Stimulated activated CD4-positive, alpha-beta T cell treated with anti-CD3 and anti-CD28 coated beads, Interleukin-4, amount 100 ng/mL, for 1 hour (primary cell): ENCODE measurements at regions not wholly inside any gene's neighbourhood (a gene's known extent, or its start where the extent isn't known, plus 50 kb on each side); places are given as distances from the start of the nearest gene placed in this dataset.
A peak's percentile ranks its signal among the peaks of the same experiment; 100 is the strongest.
"Not testable (repeated sequence)": the region's sequence is repeated elsewhere in the genome, so short reads cannot be mapped to it uniquely, and the experiment has no call there.

ENCODE experiments used
- DNase-seq: peaks from one replicate; pipeline ENCODE4 v3.0.0-alpha.2; 2020

DNA sequence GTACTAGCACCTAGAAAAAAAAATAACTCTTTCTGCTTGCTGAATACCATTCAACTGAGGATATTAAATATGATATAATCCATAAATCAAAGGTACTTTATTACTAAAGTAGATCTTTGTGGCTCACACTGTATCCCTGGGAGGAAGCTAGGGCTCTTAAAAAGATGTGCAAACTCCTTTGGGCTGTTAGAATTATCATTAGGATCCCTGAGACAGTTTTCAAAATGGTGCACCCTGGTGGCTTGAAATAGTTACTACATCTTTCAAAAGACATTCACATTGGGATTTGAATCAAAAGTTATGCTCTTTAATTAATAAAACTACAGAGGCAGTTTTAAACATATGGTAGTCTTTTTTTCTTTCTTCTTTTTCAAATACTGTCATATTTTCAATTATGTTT is 228.5 kb upstream of the G2E3 start:
- DNase-seq = no peak

GRCh38 chr14:30331030-30331429 is 227.9 kb upstream of the G2E3 start:
- no peak for DNase-seq

- DNase-seq = no peak
Measured at GRCh38 chr14:30332374-30332773, 226.6 kb upstream of the G2E3 start.

DNA sequence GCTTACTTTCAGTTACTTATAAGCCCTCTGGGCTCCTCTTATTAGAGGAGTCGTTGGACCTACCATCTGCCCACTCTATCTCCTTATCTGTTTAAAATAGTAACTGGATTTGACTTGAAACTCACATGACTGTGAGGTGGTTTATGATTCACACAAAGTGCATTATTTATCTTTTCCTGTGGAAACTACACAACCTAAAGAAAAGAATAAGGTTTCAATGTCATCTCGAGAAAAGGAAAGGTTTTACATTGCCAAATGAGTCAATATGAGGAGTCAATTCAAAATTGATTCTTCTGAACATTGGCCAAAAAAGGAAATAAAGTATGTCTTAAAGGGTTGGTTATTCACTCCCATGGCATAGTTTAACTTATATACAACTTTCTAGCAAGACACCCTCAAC is 225.0 kb upstream of the G2E3 start:
- no peak for DNase-seq

DNA sequence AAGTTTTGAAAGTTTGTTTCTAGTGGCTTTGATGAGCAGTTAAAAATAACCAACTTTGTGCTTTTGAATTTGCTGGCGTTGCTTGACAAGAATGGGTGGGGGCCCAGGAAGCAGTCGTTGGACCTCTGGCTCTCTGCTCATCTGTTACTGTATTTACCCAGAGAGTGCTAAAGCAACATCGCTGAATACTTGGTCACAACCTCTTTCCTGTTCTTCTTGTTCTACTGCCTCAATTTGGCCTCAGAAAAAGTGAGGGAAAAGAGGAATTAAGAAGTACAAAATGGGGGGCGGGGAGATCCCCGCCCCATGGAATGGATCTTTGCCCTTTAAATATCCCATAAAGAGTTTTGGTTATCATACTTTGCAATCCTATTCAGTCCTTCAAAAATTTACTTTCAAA is 221.5 kb upstream of the G2E3 start:
- DNase-seq = no peak

GRCh38 chr14:30339311-30339901 is 219.6 kb upstream of the G2E3 start:
- DNase-seq = no peak

DNA sequence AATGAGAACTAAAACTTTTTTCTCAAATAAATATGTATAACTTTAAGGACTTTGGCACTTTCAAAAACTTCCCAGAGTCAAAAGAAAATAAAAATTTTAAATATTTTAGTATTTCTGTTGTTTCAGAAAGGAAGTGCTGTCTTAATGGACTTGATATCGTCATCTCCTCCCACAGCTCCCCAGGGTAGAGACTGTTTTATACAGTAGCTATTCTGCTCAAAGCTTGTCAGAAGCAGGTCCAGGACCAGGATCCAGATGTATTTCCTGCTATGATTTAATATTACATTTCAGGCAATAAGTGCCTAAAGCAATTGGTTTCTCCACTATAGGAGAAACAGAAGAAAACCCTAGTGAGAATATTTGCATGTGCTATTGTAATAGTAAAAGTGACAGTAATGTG is 218.5 kb upstream of the G2E3 start:
- no peak for DNase-seq

DNA sequence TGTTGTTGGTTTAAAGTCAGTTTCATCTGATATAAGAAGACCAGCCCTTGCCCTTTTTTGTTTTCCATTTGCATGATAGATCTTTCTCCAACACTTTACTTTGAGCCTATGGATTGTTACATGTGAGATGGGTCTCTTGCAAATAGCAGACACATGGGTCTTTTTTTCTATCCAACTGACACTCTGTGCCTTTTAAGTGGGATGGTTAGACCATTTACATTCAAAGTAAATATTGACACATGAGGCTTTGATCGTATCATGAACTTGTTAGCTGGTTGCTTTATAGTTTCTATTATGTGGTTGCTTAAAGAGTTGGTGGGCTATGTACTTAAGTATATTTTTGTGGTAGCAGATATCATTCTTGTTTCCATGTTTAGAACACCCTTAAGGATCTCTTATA is 213.4 kb upstream of the G2E3 start:
- no peak for DNase-seq

GRCh38 chr14:30348445-30348844 is 210.5 kb upstream of the G2E3 start:
- DNase-seq = no peak

- no peak for DNase-seq
Measured at GRCh38 chr14:30349520-30349919, 209.4 kb upstream of the G2E3 start.

- DNase-seq = no peak
Measured at GRCh38 chr14:30354439-30354838, 204.5 kb upstream of the G2E3 start.

GRCh38 chr14:30355431-30355913 is 203.5 kb upstream of the G2E3 start:
- no peak for DNase-seq

GRCh38 chr14:30356438-30357202 is 202.3 kb upstream of the G2E3 start:
- no peak for DNase-seq

- no peak for DNase-seq
Measured at GRCh38 chr14:30357791-30358190, 201.2 kb upstream of the G2E3 start.

DNA sequence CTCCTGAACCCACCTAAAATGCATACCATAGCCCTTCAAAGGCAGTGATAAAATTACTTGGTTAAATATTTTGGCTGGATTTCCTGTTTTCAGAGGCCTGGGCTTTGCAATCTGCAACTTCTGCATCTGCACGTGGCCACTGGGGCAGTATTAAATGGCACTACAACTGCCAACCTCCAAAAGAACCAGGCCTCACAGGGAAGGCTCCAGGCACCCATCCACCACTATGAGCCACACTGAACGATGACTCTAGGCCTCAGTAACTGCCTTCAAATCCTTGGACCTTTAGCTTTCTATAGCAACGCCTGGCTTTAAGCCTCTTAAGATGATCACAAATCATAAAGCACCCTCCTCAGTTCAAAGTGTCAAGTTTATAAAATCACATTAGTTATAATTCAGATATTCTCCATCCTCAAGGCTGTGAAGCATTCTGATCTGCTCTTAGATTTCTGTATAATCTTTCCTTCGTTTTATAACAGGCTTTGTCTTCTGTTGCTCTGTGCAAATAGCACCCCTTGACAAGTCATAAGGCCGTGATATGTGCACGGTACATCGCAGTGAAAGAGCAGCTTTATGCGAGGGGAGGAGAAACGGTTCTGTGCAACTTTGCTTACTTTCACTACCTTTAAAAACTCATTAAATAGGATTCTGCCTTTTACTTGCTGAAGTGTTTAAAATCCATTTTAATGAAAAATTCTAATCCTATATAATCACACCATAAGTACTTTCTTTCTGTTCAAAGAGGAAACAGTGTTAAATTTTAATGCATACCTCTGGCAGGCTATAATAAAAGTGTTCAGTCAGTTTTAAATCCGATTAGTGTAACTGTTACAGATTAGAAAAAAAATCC is 196.4 kb upstream of the G2E3 start:
- DNase-seq = no peak

DNA sequence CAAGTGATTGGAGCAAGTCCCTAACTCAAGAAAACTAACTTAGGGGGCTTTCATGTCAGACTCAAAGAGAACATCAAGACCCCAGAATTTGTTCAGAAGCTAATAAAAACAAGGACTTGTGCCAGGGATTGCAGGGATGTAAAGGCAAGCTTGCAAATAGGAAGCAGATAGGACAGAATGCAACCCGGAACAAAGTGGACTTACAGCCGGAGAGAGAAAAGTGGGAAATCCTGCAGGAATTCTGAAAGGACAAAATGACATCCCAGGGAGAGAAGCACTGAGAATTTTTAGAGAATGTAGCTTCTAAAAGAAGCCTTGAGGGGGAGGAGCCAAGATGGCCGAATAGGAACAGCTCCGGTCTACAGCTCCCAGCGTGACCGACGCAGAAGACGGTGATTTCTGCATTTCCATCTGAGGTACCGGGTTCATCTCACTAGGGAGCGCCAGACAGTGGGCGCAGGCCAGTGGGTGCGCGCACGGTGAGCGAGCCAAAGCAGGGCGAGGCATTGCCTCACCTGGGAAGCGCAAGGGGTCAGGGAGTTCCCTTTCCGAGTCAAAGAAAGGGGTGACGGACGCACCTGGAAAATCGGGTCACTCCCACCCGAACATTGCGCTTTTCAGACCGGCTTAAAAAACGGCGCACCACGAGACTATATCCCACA is 195.6 kb upstream of the G2E3 start:
- DNase-seq = not testable (repeated sequence)

DNA sequence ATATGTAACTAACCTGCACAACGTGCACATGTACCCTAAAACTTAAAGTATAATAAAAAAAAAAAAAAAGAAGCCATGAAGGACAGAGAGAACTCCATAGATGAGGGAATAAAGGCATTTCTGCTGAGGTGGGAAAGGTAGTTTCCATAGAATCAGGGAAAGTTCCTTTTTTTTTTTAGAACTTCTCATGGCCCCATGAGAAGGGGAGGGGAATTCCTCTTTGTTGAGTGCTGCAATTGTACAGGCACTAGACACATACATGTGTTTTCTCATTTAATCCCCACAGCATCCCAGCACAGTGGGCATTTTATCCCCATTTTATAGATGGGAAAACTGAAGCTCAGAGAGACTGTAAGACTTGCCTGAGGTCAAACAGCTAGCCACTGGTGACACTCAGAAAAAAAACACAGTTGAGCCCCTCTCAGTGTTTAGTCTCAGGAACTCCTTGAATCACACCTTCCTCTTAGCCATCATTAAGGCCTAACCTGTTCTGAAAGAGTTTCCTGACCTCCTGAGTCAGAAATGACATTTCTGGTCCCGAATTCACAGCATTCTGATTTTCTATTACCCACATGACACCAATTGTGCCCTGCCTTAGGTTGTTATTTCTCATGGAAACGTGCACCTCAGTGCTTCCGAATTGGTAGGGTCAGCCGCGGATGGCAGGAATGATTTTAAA is 189.3 kb upstream of the G2E3 start:
- DNase-seq = no peak

- DNase-seq = no peak
Measured at GRCh38 chr14:30373053-30373452, 185.9 kb upstream of the G2E3 start.

- no peak for DNase-seq
Measured at GRCh38 chr14:30373526-30373925, 185.4 kb upstream of the G2E3 start.

GRCh38 chr14:30375296-30375892 is 183.6 kb upstream of the G2E3 start:
- peak; percentile 61 for DNase-seq

DNA sequence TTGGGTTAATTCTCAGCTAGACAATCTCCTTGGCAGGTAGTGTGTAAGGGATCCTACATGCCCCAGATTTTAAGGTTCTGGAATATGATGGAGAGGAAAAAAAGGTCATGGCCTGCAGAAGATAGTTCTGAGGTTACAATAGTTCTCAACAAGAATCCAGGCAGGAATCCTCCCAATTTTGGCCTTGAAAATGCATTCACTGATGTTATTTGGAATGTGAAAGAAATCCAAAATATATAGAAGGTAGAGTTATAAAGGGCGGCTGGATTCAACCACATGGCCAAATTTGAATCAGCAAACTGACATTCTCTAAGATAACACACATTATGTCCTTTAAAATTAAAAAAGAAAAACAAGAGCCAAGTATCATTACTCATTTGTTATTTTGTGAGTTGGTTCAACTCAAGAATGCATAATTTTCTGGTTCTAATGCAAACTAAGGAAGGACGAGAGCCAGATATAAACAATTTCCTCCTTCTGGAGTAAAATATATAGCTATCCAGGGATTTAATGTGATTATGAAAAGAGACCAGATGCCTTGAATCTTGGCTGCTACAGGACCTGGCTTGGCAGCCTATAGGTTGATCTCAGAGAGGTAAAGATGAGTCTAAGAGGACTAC is 177.0 kb upstream of the G2E3 start:
- no peak for DNase-seq

- DNase-seq = no peak
Measured at GRCh38 chr14:30385925-30386324, 173.0 kb upstream of the G2E3 start.
